GM12874 (cell line): ENCODE measurements at regions not wholly inside any gene's neighbourhood (a gene's known extent, or its start where the extent isn't known, plus 50 kb on each side); places are given as distances from the start of the nearest gene placed in this dataset.

Experiments
- CTCF ChIP-seq: IDR thresholded peaks from 2 replicates; pipeline ENCODE4 v1.5.1; 2011; ENCODE audit warnings: low read depth, mild to moderate bottlenecking, control low read depth, low read length, moderate library complexity; ENCODE audit not compliant: insufficient read depth

GRCh38 chr2:8059794-8060193 is 622.1 kb upstream of the ID2 start:
- TF ChIP-seq CTCF: no peak

- TF ChIP-seq CTCF: no peak
Observed at GRCh38 chr2:8061219-8061618, 620.6 kb upstream of the ID2 start.

GRCh38 chr2:8064603-8065002 is 617.3 kb upstream of the ID2 start:
- TF ChIP-seq CTCF: no peak

- TF ChIP-seq CTCF: no peak
Observed at GRCh38 chr2:8065191-8065590, 616.7 kb upstream of the ID2 start.

GRCh38 chr2:8067784-8068336 is 614.0 kb upstream of the ID2 start:
- TF ChIP-seq CTCF: no peak

GRCh38 chr2:8072907-8073306 is 608.9 kb upstream of the ID2 start:
- TF ChIP-seq CTCF: no peak

- TF ChIP-seq CTCF: no peak
Observed at GRCh38 chr2:8073916-8074315, 607.9 kb upstream of the ID2 start.
